Neural progenitor cell (in vitro differentiated cells): ENCODE measurements at regions not wholly inside any gene's neighbourhood (a gene's known extent, or its start where the extent isn't known, plus 50 kb on each side); places are given as distances from the start of the nearest gene placed in this dataset.
"Not testable (repeated sequence)": the region's sequence is repeated elsewhere in the genome, so short reads cannot be mapped to it uniquely, and the experiment has no call there.

Experiments
- DNase-seq: peaks from one replicate; pipeline ENCODE4 v3.0.0-alpha.2; 2016; ENCODE audit warnings: low spot score
- H2AFZ ChIP-seq: fragments of 200-600 bp; sonication (generic); replicated peaks from 2 replicates; pipeline ENCODE4 v1.6.1; 2016; ENCODE audit warnings: antibody characterized with exemption
- H3F3A ChIP-seq: fragments of 200-600 bp; sonication (generic); 2 replicates; pipeline ENCODE4 v1.6.1; 2016; ENCODE audit warnings: antibody characterized with exemption, low read depth
- H3K27ac ChIP-seq: fragments of 200-600 bp; sonication (generic); 2 replicates; pipeline ENCODE4 v1.5.1; 2016; ENCODE audit warnings: mild to moderate bottlenecking
- H3K27me3 ChIP-seq: fragments of 200-600 bp; sonication (generic); 2 replicates; pipeline ENCODE4 v1.6.1; 2016; ENCODE audit warnings: mild to moderate bottlenecking, moderate library complexity
- H3K36me3 ChIP-seq: fragments of 200-600 bp; sonication (generic); 2 replicates; pipeline ENCODE4 v1.5.1; 2016
- H3K4me1 ChIP-seq: fragments of 200-600 bp; sonication (generic); 2 replicates; pipeline ENCODE4 v1.6.1; 2016; ENCODE audit warnings: mixed run types
- H3K4me2 ChIP-seq: fragments of 200-600 bp; sonication (generic); 2 replicates; pipeline ENCODE4 v1.6.1; 2016
- H3K4me3 ChIP-seq: fragments of 200-600 bp; sonication (generic); 2 replicates; pipeline ENCODE4 v1.5.1; 2016
- H3K79me2 ChIP-seq: fragments of 200-600 bp; sonication (generic); 2 replicates; pipeline ENCODE4 v1.6.1; 2016; ENCODE audit warnings: low read depth
- H3K9ac ChIP-seq: fragments of 200-600 bp; sonication (generic); 2 replicates; pipeline ENCODE4 v1.6.1; 2016
- H3K9me3 ChIP-seq: fragments of 200-600 bp; sonication (generic); 2 replicates; pipeline ENCODE4 v1.5.1; 2016; ENCODE audit warnings: low read depth
- H4K20me1 ChIP-seq: fragments of 200-600 bp; sonication (generic); 2 replicates; pipeline ENCODE4 v1.6.1; 2016; ENCODE audit warnings: low read depth
- H3K27ac Mint-ChIP-seq: 3 replicates; pipeline ENCODE4 v1.8.0; 2021; ENCODE audit warnings: mixed read lengths
- H3K27me3 Mint-ChIP-seq: 2 replicates; pipeline ENCODE4 v1.8.0; 2022; ENCODE audit warnings: low read depth, mild to moderate bottlenecking, inconsistent platforms, moderate library complexity, mixed read lengths; ENCODE audit not compliant: insufficient read depth
- H3K36me3 Mint-ChIP-seq: 3 replicates; pipeline ENCODE4 v1.8.0; 2021; ENCODE audit warnings: mixed read lengths
- H3K4me1 Mint-ChIP-seq: 3 replicates; pipeline ENCODE4 v1.8.0; 2021; ENCODE audit warnings: mixed read lengths
- H3K4me3 Mint-ChIP-seq: 3 replicates; pipeline ENCODE4 v1.8.0; 2021; ENCODE audit warnings: mild to moderate bottlenecking, moderate library complexity, mixed read lengths
- H3K9me3 Mint-ChIP-seq: 3 replicates; pipeline ENCODE4 v1.8.0; 2020; ENCODE audit warnings: mixed read lengths
- CTCF ChIP-seq: fragments of 200-600 bp; sonication (generic); IDR thresholded peaks from 2 replicates; pipeline ENCODE4 v1.5.1; 2017; ENCODE audit warnings: antibody characterized with exemption, mild to moderate bottlenecking
- EZH2 ChIP-seq: fragments of 200-600 bp; sonication (generic); IDR thresholded peaks from 2 replicates; pipeline ENCODE4 v1.6.1; 2017; ENCODE audit warnings: antibody characterized with exemption, mild to moderate bottlenecking, moderate library complexity
- EZH2phosphoT487 ChIP-seq: fragments of 200-600 bp; sonication (generic); IDR thresholded peaks from 2 replicates; pipeline ENCODE4 v1.6.1; 2017; ENCODE audit warnings: antibody characterized with exemption

GRCh38 chr2:238722181-238722580 lies 125.7 kb upstream of the TWIST2 start:
- H3F3A ChIP-seq, result no peaks in the 10 kb centered on the region

GRCh38 chr2:238722883-238723282 lies 125.0 kb upstream of the TWIST2 start:
- Histone ChIP-seq H3K9me3 (no peaks in the 10 kb centered on the region), H3K4me2 (no peak overlapping the region), H3K4me3 (no peak overlapping the region), H3K9ac (no peak overlapping the region), H3K36me3 (no peaks in the 10 kb centered on the region), H3K79me2 (no peaks in the 10 kb centered on the region), H2AFZ (no peak overlapping the region), H3K27ac (no peak overlapping the region), H3F3A (no peaks in the 10 kb centered on the region), H3K27me3 (no peaks in the 10 kb centered on the region), H3K4me1 (no peaks in the 10 kb centered on the region), H4K20me1 (no peaks in the 10 kb centered on the region)
- TF ChIP-seq CTCF, result no peak
- TF ChIP-seq EZH2phosphoT487, result no peak
- TF ChIP-seq EZH2, result no peak
- no peaks in the 10 kb centered on the region for H3K36me3 Mint-ChIP-seq
- H3K27me3 Mint-ChIP-seq, result peaks cover 8% of the 10 kb centered on the region
- H3K9me3 Mint-ChIP-seq, result peaks cover 2% of the 10 kb centered on the region
- no peak for DNase-seq
- peaks cover under 1% of the 10 kb centered on the region for H3K4me1 Mint-ChIP-seq
- no peak overlapping the region for H3K4me3 Mint-ChIP-seq
- H3K27ac Mint-ChIP-seq, result no peak overlapping the region

More at GRCh38 chr2:238722181-238722580, 125.7 kb upstream of the TWIST2 start:
- no peaks in the 10 kb centered on the region for H3K9me3 ChIP-seq
- no peaks in the 10 kb centered on the region for H3K36me3 Mint-ChIP-seq
- peaks cover 2% of the 10 kb centered on the region for H3K9me3 Mint-ChIP-seq
- H2AFZ ChIP-seq, result no peak overlapping the region
- no peak overlapping the region for H3K4me3 ChIP-seq
- no peaks in the 10 kb centered on the region for H3K27me3 ChIP-seq
- no peaks in the 10 kb centered on the region for H3K79me2 ChIP-seq
- H4K20me1 ChIP-seq, result no peaks in the 10 kb centered on the region
- H3K4me3 Mint-ChIP-seq, result no peak overlapping the region
- H3K4me1 Mint-ChIP-seq, result no peaks in the 10 kb centered on the region
- no peak overlapping the region for H3K9ac ChIP-seq
- no peak overlapping the region for H3K4me2 ChIP-seq
- TF ChIP-seq EZH2phosphoT487 (no peak), EZH2 (no peak), CTCF (no peak)
- no peak for DNase-seq
- H3K27me3 Mint-ChIP-seq, result peaks cover 9% of the 10 kb centered on the region
- no peak overlapping the region for H3K27ac Mint-ChIP-seq
- no peaks in the 10 kb centered on the region for H3K36me3 ChIP-seq
- no peak overlapping the region for H3K27ac ChIP-seq
- no peaks in the 10 kb centered on the region for H3K4me1 ChIP-seq

GRCh38 chr2:238723740-238724320 lies 124.1 kb upstream of the TWIST2 start:
- not testable (repeated sequence) for H3K27me3 ChIP-seq, H3K9me3 Mint-ChIP-seq, H2AFZ ChIP-seq, H3K27ac ChIP-seq, H3K36me3 Mint-ChIP-seq, H3K9me3 ChIP-seq, H4K20me1 ChIP-seq, H3K27ac Mint-ChIP-seq, H3K4me1 ChIP-seq, H3F3A ChIP-seq, DNase-seq, H3K9ac ChIP-seq, H3K4me3 ChIP-seq, H3K79me2 ChIP-seq, H3K36me3 ChIP-seq, H3K4me2 ChIP-seq, H3K4me3 Mint-ChIP-seq, H3K27me3 Mint-ChIP-seq
- peaks cover 10% of the 10 kb centered on the region for H3K4me1 Mint-ChIP-seq

- Mint-ChIP-seq H3K4me3 (no peak overlapping the region), H3K27me3 (peaks cover 8% of the 10 kb centered on the region), H3K4me1 (peaks cover 14% of the 10 kb centered on the region), H3K36me3 (no peaks in the 10 kb centered on the region), H3K9me3 (peaks cover 2% of the 10 kb centered on the region), H3K27ac (no peak overlapping the region)
- Histone ChIP-seq H3K4me3 (no peak overlapping the region), H3K27me3 (no peaks in the 10 kb centered on the region), H3K9me3 (no peaks in the 10 kb centered on the region), H3K4me1 (no peaks in the 10 kb centered on the region), H3K4me2 (no peak overlapping the region), H4K20me1 (no peaks in the 10 kb centered on the region), H3K27ac (no peak overlapping the region), H3K79me2 (no peaks in the 10 kb centered on the region), H3K9ac (no peak overlapping the region), H3F3A (no peaks in the 10 kb centered on the region), H3K36me3 (no peaks in the 10 kb centered on the region), H2AFZ (no peak overlapping the region)
- DNase-seq, result no peak
- no peak for TF ChIP-seq EZH2
- TF ChIP-seq EZH2phosphoT487, result no peak
- no peak for TF ChIP-seq CTCF
Measured at GRCh38 chr2:238724728-238725127, 123.2 kb upstream of the TWIST2 start.
